Subcutaneous abdominal adipose tissue (tissue), 5 donors: ENCODE measurements at regions not wholly inside any gene's neighbourhood (a gene's known extent, or its start where the extent isn't known, plus 50 kb on each side); places are given as distances from the start of the nearest gene placed in this dataset.

Experiments used
- H3K27ac ChIP-seq: one replicate; pipeline ENCODE4 v1.7.0; 2013; ENCODE audit warnings: low read depth, mild to moderate bottlenecking, inconsistent platforms, low read length, moderate library complexity
- H3K27me3 ChIP-seq, 5 donors: one replicate each; pipeline ENCODE4 v1.7.0; 2013; ENCODE audit warnings: low read length in 5 of 5, inconsistent platforms in 1 of 5; ENCODE audit not compliant: control insufficient read depth in 5 of 5, insufficient read depth in 4 of 5
- H3K36me3 ChIP-seq, 5 donors: one replicate each; pipeline ENCODE4 v1.7.0; 2013; ENCODE audit warnings: low read length in 5 of 5; ENCODE audit not compliant: control insufficient read depth in 5 of 5, insufficient read depth in 5 of 5
- H3K4me1 ChIP-seq, 5 donors: one replicate each; pipeline ENCODE4 v1.7.0; 2013; ENCODE audit warnings: low read length in 5 of 5, mild to moderate bottlenecking in 3 of 5, moderate library complexity in 1 of 5; ENCODE audit not compliant: control insufficient read depth in 5 of 5, insufficient read depth in 5 of 5
- H3K4me3 ChIP-seq, 5 donors: one replicate each; pipeline ENCODE4 v1.7.0; 2013; ENCODE audit warnings: low read length in 5 of 5, low read depth in 1 of 5
- H3K9ac ChIP-seq, 5 donors: one replicate each; pipeline ENCODE4 v1.7.0; 2013; ENCODE audit warnings: low read length in 5 of 5, mild to moderate bottlenecking in 4 of 5, moderate library complexity in 3 of 5
- H3K9me3 ChIP-seq, 5 donors: one replicate each; pipeline ENCODE4 v1.7.0; 2013; ENCODE audit warnings: low read length in 5 of 5; ENCODE audit not compliant: control insufficient read depth in 5 of 5
- donor health status: healthy.
- donor health status: healthy.
- donor health status: healthy.
- donor health status: healthy.
- donor health status: healthy.

DNA sequence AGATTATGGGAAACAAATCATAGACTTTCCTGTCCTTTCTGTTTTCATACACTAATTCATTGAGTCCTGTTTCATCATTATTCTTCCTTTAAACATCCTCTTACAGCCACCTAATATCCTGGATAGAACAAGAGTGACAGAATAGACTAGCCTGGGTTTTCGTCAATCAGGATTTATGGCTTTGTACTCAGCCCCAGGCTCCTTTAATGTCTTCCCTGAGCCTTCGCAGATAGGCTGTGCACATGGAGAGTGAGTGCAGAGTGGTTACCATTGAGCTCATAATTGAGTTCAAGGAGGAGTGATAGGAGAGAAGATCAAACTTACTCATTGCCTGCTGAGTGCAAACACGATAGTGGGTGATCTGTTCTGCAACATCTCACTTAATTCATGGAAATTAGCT, 304.9 kb downstream of the TDRD3 start:
- Histone ChIP-seq H3K9me3 (no peaks in the 10 kb centered on the region), H3K27me3 (peaks cover 0 to 2% (median 0%) of the 10 kb centered on the region in 5 donors), H3K36me3 (no peaks in the 10 kb centered on the region), H3K4me3 (no peak overlapping the region), H3K4me1 (no peaks in the 10 kb centered on the region), H3K9ac (no peak overlapping the region), H3K27ac (no peak overlapping the region)

DNA sequence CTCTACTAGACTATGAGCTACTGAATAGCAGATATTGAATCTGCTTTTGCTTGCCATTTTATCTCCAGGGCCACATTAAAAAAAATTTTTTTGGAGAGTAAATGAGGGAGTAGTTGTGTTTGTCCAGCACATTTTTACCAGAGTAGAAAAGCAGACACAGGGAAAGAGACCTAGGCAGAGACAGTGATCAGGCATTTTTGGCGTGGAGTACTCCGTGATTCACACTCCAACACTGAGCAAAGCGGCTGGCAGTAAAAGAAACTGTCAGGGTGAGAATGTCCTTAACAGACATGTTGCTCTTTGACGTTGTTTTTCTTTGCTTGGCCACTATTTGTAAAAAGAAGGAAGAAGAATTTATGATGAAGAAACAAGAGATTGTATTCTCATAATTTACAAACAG, 304.0 kb downstream of the TDRD3 start:
- Histone ChIP-seq H3K36me3 (no peaks in the 10 kb centered on the region), H3K4me1 (no peaks in the 10 kb centered on the region), H3K27ac (no peak overlapping the region), H3K9me3 (no peaks in the 10 kb centered on the region), H3K27me3 (peaks cover 0 to 2% (median 0%) of the 10 kb centered on the region in 5 donors), H3K9ac (no peak overlapping the region), H3K4me3 (no peak overlapping the region)

DNA sequence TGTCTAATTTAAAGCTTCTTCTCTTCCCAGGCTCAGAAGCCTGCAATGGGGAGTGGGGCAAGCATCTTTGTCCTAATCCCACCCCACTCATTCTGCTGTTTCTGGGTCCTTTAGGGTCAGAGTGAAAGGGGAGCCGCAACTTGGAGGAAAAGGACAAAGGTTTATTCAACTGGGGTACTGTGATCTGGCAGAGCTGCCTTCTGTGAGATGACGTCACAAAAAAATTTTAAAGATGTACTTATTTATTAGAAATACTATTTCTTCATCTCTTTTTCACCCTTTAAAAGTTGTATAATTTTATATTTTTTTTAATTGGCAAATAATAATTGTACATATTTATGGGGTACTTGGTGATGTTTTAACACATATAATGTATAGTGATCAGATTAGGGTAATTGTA, 302.6 kb downstream of the TDRD3 start:
- Histone ChIP-seq H3K9me3 (no peaks in the 10 kb centered on the region), H3K27me3 (peaks cover 0 to 2% (median 0%) of the 10 kb centered on the region in 5 donors), H3K27ac (no peak overlapping the region), H3K4me1 (no peaks in the 10 kb centered on the region), H3K36me3 (no peaks in the 10 kb centered on the region), H3K4me3 (no peak overlapping the region), H3K9ac (no peak overlapping the region)

DNA sequence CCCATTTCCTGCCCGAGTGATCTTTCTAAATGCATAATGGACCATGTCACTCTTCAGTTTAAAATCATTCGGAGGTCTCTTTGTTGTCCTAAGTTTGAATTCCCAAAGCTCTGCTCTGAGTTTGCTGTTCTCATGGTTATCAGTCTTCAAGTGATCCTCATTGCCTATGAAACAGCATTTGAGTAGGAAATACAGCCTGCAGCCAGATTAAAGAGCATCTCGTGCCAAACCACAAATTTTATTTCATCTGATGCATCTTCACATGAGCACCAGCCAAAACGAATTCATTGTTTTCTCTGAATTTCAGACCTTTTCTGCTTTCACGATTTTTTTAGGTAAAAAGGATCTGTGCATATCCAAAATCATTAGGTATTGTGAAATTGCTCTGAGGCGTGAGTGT, 299.6 kb downstream of the TDRD3 start:
- no peak overlapping the region for H3K27ac ChIP-seq
- H3K36me3 ChIP-seq, result no peaks in the 10 kb centered on the region
- H3K4me3 ChIP-seq, result no peak overlapping the region
- H3K27me3 ChIP-seq, result peaks cover 0 to 2% (median 0%) of the 10 kb centered on the region in 5 donors
- no peaks in the 10 kb centered on the region for H3K4me1 ChIP-seq
- H3K9me3 ChIP-seq, result no peaks in the 10 kb centered on the region
- H3K9ac ChIP-seq, result no peak overlapping the region

DNA sequence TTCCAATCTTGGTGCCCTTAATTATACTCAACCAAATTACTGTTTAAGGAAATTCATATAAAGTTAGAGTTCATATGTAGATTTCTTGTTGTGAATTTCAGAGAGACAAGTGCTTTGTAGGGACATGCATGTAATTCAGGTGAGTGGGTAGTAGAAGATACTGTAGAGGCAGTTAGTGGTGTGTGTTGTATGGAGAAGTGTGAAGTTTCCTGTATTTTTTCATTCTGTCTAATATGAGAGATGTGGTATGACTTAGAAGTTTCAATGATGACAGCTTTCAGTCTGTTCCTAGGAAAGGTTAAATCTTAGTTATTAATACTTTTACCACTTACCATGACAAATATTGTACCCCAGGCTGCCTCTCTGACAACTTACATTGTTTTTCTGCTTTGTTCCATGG, 294.2 kb downstream of the TDRD3 start:
- Histone ChIP-seq H3K36me3 (no peaks in the 10 kb centered on the region), H3K27me3 (no peaks in the 10 kb centered on the region), H3K9ac (no peak overlapping the region), H3K9me3 (no peaks in the 10 kb centered on the region), H3K4me3 (no peak overlapping the region), H3K27ac (no peak overlapping the region), H3K4me1 (no peaks in the 10 kb centered on the region)

DNA sequence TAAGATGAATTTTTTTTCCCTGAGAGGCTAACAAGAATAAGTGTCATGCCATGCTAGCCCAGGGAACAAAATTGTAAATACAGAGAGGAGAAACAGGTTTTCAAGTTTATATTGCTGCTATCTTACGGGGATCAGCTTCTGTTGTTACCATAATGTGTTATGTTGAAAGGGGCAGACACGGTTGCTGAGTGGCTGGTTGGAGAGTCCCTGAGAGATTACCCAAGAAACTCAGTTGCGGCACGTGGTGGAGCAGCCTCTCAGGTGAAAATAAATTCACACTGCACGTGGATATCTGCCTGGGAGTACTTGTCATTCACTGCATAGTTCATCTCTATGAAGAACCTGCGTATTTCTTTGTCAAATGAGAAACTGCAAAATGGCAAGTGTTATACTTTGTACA, 293.6 kb downstream of the TDRD3 start:
- Histone ChIP-seq H3K4me1 (no peaks in the 10 kb centered on the region), H3K36me3 (no peaks in the 10 kb centered on the region), H3K4me3 (no peak overlapping the region), H3K9ac (no peak overlapping the region), H3K27me3 (no peaks in the 10 kb centered on the region), H3K27ac (no peak overlapping the region), H3K9me3 (no peaks in the 10 kb centered on the region)

DNA sequence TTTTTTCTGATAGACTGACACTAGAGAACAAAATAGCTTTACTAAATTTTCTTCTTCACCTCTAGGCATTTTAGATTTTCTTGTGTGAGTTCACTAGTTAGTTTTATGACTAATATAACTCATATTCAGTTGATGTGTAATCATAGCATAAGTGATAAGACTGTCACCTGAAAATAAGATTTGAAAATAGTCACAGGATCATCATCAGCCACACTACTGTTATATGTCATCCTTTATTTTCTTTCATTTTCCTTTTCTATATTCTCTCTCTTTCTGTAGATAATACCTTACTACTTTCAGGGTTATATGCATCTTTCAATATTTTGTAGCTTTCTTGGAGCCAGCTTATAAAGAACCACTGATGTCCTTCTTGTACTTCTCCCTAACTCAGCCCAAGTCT, 292.6 kb downstream of the TDRD3 start:
- Histone ChIP-seq H3K27ac (no peak overlapping the region), H3K4me3 (no peak overlapping the region), H3K9ac (no peak overlapping the region), H3K4me1 (no peaks in the 10 kb centered on the region), H3K36me3 (no peaks in the 10 kb centered on the region), H3K9me3 (no peaks in the 10 kb centered on the region), H3K27me3 (no peaks in the 10 kb centered on the region)

DNA sequence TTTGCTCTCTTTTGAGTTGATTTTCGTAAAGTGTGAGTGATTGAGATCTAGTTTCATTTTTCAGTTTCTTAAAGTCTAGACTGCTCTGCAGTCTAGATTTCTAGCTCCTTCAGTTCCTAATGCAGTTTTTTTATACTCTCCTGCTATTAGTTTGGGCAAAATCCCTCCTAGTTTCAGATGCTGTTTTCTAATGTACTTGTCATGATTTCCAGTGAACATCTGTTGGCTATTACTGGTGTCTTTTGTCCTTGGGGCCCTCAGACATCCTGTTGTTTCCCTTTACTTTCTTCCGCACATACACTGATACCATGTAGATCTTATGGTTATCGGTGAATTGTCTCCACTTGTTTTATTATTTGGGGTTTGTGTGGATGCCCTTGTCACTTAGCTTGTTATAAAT, 292.1 kb downstream of the TDRD3 start:
- Histone ChIP-seq H3K27me3 (no peaks in the 10 kb centered on the region), H3K4me1 (no peaks in the 10 kb centered on the region), H3K9me3 (no peaks in the 10 kb centered on the region), H3K9ac (no peak overlapping the region), H3K27ac (no peak overlapping the region), H3K4me3 (no peak overlapping the region), H3K36me3 (no peaks in the 10 kb centered on the region)

DNA sequence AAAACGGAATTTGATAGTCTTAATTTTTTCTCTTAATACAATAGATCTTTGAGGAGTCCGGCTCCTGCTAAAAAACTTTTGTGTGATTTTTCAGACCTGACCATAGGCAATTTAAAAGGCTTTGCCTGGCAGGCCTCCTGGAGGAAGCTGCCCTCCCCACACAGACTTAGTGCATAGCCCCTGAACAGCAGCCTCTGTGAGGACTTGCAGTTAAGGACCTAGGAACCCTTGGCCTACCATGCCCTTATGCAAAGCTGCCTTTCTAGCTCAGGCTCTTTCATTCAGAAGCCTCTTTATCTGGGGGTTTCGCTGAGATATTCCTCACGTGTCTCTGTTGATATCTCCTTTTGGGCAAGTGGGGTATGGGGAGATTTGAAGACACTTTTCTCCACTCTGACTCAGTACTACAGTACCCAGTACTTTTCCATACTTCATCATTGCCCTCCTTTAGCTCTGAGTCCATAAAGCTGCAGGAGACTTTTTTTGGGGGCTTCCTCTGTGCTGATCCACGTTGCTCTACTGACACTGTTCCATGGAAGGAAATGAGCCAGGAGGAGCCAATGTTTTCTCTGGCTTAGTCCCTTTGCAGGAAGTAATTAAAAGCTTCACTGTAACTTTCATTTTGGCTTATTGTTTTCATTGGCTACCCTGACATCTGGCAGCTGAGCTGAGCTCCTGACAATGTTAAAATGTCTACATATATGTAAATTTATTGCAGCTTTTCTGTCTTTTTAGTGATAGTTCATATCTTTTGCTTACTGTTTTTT, 283.1 kb downstream of the TDRD3 start:
- Histone ChIP-seq H3K36me3 (no peaks in the 10 kb centered on the region), H3K4me3 (no peak overlapping the region), H3K9ac (no peak overlapping the region), H3K27me3 (no peaks in the 10 kb centered on the region), H3K27ac (no peak overlapping the region), H3K9me3 (no peaks in the 10 kb centered on the region), H3K4me1 (no peaks in the 10 kb centered on the region)

DNA sequence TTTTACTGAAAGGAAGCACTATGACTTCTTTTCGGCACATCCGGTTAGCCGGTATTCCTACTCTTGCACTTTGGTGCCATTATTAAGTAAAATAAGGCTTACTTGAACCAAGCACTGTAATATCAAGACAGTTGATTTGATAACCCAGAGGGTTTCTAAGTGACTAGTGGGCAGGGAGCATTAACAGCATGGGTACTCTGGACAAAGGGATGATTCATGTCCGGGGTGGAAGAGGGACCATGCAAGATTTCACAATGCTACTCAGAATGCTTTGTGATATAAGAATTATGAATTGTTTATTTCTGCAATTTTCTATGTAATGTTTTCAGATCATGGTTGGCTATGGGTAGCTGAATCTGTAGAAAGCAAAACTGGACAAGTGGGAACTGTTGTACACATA, 282.1 kb downstream of the TDRD3 start:
- Histone ChIP-seq H3K27ac (no peak overlapping the region), H3K9ac (no peak overlapping the region), H3K4me1 (no peaks in the 10 kb centered on the region), H3K9me3 (no peaks in the 10 kb centered on the region), H3K4me3 (no peak overlapping the region), H3K36me3 (no peaks in the 10 kb centered on the region), H3K27me3 (no peaks in the 10 kb centered on the region)
